C1 segment of cervical spinal cord (tissue), 14 donors: ENCODE measurements at regions not wholly inside any gene's neighbourhood (a gene's known extent, or its start where the extent isn't known, plus 50 kb on each side); places are given as distances from the start of the nearest gene placed in this dataset.

Experiments
- DNase-seq, 14 donors: peaks; one replicate each; lab custom pipeline; 2025; lab: John Stamatoyannopoulos, UW

DNA sequence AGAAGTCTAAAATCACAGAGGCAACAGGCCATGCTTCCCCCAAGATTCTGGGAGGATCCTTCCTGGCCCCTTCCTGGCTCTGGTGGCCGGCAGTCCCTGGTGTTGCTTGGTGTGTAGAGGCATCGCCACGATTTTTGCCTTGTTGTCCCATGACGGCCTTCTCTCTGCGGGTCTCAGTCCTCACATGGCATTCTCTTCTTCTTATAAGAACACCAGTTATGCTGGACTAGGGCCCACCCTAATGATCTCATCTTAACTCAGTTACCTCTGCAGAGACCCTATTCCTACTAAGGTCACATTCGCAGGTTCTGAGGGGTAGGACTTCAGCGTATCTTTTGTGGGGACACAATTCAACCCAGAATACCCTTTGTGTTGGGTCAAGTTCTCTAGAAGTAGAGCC, 168.0 kb downstream of the LINC00237 start:
- DNase-seq = no peak

DNA sequence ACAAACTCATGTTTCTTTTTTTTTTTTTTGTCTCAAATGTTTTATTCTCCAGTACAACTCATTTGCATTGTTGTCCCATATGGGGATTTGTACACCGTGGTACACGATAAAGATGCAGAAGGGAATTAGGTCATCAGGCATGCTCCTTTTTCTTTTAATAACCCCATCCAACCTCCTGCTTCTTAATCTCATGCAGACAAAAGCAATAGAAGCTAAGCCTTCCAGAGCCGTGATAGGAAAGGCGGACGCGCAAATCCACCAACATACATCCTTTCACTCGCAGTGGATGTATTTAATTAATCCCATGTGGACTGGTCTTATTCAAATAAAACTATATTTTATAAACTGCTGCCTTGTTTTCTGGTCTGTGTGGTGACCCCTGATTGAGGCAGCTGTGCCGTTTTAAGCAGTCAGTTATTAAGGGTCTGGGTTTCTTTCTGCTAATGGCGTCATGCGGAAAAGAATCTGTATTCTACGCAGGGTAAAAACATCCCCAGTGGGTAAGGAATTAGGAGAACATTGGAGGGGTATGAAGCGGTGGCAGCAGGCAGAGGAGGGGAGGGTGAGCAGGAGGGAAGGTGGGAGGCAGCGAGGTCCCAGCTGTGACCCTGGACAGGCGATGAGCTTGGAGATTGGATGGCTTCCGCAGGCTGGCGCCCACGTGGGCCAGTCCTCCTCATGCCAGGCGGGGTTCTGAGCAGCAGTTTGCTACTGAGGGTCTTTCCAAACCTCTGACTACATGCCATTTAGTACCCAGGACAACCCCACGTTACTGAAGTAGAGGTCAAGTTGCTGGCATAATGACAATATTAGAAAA, 172.8 kb downstream of the LINC00237 start:
- no peak for DNase-seq

DNA sequence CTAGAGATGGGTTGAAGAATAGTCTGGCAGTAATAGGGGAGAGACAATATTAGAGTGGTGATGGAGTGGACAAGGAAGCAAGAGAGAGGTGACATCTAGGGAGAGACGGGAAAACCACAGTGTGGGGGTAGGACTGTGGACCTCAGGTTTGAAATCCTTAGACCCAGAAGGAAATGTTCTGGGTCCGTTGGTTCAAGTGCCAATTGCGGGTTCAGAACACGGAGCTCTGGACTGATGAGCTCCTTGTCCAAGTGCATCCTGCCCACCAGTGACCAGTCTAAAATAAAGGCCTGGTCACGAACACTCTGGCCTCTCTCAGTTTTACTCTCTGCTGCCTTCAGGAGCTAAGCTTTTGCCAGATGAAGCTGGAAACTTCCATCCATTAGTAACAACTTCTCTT, 174.0 kb downstream of the LINC00237 start:
- no peak for DNase-seq

- no peak for DNase-seq
Measured at GRCh38 chr20:20931632-20932031, 174.5 kb downstream of the LINC00237 start.

- DNase-seq = no peak
Measured at GRCh38 chr20:20931024-20931423, 175.1 kb downstream of the LINC00237 start.

GRCh38 chr20:20930500-20930899, 175.7 kb downstream of the LINC00237 start:
- no peak for DNase-seq

DNA sequence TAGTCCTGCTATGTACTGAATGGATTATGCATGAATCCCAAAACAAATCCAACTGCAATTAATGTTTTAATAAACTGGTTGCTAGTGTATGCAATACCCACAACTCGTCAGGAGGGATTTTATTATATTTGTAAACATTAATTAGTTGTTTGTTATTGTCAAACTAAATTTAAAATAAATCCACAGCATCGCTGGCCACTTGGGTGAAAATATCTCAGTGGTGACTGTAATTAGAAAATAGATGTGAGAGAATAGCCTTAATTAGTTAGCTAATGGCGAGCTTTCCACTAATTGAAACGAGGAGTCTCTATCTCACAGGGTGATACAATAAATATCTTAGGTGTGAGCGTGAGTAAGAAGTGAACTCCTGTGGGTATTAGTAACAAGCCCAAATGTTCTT, 176.8 kb downstream of the LINC00237 start:
- no peak for DNase-seq

GRCh38 chr20:20926222-20926905, 179.8 kb downstream of the LINC00237 start:
- no peak for DNase-seq

- no peak for DNase-seq
Measured at GRCh38 chr20:20920433-20920832, 185.7 kb downstream of the LINC00237 start.

DNA sequence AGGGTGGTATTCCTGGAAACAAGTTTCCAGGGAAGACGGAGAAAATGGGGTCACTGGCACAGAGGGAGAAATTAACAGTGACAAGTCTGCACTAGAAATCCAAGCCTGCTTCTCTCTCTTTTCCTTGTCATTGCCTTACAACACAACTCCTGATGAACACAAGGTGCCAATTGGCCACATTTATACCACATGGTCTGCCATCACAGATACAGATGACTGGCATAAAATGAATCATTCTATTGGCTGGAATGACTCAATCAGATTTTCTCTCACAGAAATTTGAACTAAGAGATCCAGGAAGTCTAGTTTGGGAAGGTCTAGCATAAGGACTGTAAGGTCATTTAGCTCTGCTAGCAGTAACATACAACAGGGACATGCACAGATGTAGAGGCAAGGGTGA, 190.3 kb downstream of the LINC00237 start:
- no peak for DNase-seq

DNA sequence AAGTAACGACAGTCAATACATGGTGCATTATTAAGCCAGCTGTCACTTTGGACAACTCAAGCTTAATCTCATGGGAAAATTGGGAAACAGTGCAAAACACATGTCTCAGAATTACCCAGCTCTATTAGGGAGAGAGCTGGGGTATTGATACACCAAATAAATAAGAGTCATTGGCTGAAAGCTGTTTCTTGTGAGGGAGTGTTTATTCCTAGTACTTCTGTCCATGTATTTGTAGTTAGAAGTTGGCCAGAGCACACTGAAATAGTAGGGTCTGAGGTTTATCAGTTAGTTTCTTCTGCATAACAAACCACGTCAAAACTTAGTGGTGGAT, 192.0 kb upstream of the RALGAPA2 start:
- DNase-seq = no peak

DNA sequence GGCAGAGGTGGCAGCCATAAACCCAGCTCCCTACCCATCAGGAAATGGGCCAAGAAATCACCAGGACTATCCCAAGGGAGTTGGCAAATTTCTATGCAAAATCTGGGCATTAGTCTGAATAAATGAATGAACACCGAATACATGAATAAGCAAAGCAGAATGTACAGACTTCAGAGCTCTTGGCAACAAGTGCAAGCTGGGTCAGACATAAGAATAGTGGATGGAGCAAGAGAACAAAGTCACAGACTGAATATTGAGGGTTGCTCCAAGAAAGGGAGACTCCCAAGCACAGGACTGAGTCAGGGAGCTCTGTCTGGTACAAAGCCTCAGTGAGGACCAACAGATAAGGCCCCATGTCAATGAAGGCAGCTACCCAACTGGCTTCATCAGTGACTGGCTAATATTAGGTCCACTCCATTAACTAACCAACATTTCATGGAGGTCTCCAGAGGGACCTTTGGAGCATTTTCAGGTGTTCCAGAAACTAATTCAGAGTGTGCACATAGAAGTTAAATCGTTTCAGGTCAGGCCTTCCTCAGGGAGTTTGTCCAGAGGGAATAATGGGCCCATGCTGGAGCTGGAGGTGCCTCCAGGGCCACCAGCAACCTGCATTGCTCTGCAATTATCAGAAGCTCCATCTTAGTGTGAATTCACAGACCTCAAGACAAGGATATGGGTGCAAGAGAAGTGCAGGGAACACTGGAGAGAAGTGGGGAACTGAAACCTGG, 191.5 kb upstream of the RALGAPA2 start:
- DNase-seq = no peak

DNA sequence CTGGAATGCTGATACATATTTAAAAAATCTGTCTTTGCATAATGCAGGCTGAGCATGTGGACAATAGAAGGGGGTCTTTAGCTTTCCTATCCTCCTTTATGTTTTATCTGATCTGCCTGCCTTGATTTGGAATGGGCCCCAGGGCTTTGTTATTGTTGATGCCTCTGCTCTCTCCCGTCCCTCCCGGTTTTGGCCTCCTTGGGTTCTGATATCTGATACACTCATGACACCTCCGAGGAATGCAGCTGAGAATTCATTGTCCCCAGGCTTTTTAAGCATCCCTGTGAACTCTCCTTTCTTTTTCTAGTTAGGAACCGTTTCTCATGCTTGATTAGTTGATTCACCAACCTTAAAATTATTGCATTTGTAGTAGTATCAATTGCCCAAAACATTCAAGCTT, 185.5 kb upstream of the RALGAPA2 start:
- DNase-seq = no peak

DNA sequence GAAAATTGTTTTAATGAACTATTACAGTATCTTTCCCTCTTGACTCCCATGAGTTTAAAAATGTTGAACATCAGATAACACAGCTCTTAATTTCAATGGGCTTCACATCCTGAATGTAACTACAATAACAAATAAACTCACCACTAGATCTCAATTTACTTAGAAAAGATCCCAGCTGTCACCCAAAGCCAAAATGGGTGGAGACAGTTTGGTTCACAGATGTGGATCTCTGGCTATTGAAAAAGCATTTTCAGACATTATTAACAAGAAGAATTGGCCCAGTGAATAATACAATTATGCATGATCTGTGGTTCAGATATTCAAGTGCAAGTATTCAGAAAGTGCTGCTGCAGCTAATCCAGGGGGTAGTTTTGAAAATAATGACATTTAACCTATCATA, 184.7 kb upstream of the RALGAPA2 start:
- DNase-seq = no peak

DNA sequence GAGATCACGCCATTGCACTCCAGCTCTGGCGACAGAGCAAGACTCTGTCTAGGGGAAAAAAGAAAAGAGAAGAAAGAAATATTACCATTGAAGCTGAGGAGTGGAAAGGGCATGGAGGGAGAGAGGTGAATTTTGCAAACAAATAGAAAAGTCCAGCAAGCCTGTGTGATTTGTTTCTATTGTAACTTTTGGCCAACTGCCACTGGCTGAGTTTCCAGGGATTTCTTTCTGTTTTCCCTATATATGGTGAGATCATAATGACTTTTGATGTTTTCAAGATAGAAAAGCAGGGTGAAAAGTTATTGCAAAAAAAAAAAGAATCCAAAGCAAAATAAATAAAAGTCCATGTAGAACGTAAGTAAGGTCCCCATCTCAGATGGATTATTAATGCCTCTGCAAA, 184.2 kb upstream of the RALGAPA2 start:
- no peak for DNase-seq

DNA sequence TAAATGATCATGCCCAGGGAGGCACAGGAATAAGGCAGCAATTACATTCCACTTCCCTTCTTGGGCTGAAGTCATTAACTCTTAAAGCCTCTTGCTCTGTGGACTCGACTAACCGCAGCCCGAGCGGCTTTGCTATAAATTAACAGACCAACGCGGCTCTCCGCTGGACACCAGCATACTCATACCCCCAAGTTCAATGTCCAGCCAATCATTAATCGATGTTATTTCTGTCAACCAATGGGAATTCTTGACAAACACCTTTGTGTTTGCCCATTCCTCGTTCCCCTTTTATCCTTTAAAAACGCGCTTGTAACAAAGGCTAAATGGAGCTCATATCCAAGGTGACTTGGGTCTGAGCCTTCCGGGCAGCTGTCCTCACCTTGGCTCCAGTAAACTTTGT, 183.1 kb upstream of the RALGAPA2 start:
- DNase-seq = no peak

- no peak for DNase-seq
Measured at GRCh38 chr20:20894753-20895152, 182.3 kb upstream of the RALGAPA2 start.

- no peak for DNase-seq
Measured at GRCh38 chr20:20894280-20894679, 181.8 kb upstream of the RALGAPA2 start.

DNA sequence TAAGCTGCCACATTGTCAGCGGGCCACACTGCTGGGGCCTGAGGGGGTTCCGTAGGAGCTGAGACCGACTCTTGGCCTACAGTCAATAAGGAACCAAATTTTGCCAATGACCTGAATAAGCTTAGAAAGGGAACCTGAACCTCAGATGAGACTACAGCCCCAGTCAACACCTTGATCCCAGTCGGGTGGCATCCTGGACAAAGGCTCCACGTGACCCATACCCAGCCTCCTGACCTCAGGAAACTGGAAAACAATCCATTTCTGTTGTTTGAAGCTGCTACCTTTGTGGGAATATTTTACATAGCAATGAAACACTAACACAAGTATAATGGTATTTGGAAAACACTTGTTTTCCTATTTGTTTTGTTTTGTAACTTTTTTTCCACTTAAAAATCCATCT, 179.9 kb upstream of the RALGAPA2 start:
- DNase-seq = no peak

GRCh38 chr20:20890751-20891150, 178.3 kb upstream of the RALGAPA2 start:
- DNase-seq = no peak

- DNase-seq = no peak
Measured at GRCh38 chr20:20888936-20889335, 176.5 kb upstream of the RALGAPA2 start.

- DNase-seq = no peak
Measured at GRCh38 chr20:20888266-20888656, 175.8 kb upstream of the RALGAPA2 start.
